ENCODE measurements at regions not wholly inside any gene's neighbourhood (a gene's known extent, or its start where the extent isn't known, plus 50 kb on each side); places are given as distances from the start of the nearest gene placed in this dataset.

DNA sequence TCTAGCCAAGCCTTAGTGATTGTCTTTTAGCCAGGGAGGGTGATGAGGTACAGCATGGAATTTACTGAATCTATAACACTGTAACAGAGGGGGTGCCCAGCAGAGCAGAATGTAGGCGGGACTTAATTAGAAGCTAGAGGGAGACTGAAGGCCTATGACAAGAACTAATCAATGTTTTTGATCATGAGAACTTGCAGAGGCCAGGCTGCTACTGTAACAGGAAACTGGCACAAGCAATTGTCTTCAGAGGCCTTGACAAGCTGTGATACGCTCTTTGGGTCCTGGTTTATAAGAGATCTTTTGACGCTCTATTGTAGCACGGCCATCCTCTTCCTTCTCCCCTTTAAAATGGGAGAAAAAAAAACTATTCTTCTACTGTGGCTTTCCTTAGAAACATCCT is 1297.3 kb downstream of the JRKL start:
- Histone ChIP-seq H3K36me3 (ENCODE audit: insufficient read depth) (no peaks in the 10 kb centered on the region), H3K79me2 (replicated peaks; ENCODE audit: insufficient read depth) (no peaks in the 10 kb centered on the region), H2AFZ (peak overlapping the region; percentile 65), H3K27ac (ENCODE audit: low read depth) (no peak overlapping the region), H4K20me1 (replicated peaks; ENCODE audit: insufficient read depth) (no peaks in the 10 kb centered on the region), H3K9me2 (ENCODE audit: insufficient read depth) (0 out of 2 replicates have a peak, but pooled peaks cover 4% of the 10 kb centered on the region), H3F3A (replicated peaks; ENCODE audit: low read depth) (no peaks in the 10 kb centered on the region), H3K4me1 (ENCODE audit: insufficient read depth) (peaks cover 6% of the 10 kb centered on the region; the same call in 1 of the 2 replicates), H3K27me3 (ENCODE audit: insufficient read depth) (no peaks in the 10 kb centered on the region), H3K4me3 (no peak overlapping the region), H3K4me2 (no peak overlapping the region)
- H3K4me3 Mint-ChIP-seq, result no peak overlapping the region
- H3K36me3 Mint-ChIP-seq (ENCODE audit: low read depth), result no peaks in the 10 kb centered on the region
- H3K4me1 Mint-ChIP-seq, result peaks cover 13% of the 10 kb centered on the region
- DNase-seq (ENCODE audit: low spot score) (peak; percentile 16), ATAC-seq (peak; percentile 47)
- no peaks in the 10 kb centered on the region for H3K9me3 Mint-ChIP-seq
- no peak overlapping the region for H3K27ac Mint-ChIP-seq
- H3K27me3 Mint-ChIP-seq (ENCODE audit: insufficient read depth, low read depth, poor library complexity), result peaks cover 6% of the 10 kb centered on the region
- TF ChIP-seq EZH2phosphoT487 (IDR thresholded peaks at IDR 0.05; ENCODE audit: unreplicated experiment), result no peak
- no peak for TF ChIP-seq CREB1 (CRISPR knock-in tag; IDR thresholded peaks at IDR 0.05; ENCODE audit: low read depth)
- TF ChIP-seq, protein P1, sequence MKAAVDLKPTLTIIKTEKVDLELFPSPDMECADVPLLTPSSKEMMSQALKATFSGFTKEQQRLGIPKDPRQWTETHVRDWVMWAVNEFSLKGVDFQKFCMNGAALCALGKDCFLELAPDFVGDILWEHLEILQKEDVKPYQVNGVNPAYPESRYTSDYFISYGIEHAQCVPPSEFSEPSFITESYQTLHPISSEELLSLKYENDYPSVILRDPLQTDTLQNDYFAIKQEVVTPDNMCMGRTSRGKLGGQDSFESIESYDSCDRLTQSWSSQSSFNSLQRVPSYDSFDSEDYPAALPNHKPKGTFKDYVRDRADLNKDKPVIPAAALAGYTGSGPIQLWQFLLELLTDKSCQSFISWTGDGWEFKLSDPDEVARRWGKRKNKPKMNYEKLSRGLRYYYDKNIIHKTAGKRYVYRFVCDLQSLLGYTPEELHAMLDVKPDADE (IDR thresholded peaks at IDR 0.05), result no peak
- TF ChIP-seq STAT1 (IDR thresholded peaks at IDR 0.05; ENCODE audit: unreplicated experiment), result no peak
- no peak for TF ChIP-seq ZNF331 (CRISPR knock-in tag; IDR thresholded peaks at IDR 0.05; ENCODE audit: low read depth)
- TF ChIP-seq NANOG (IDR thresholded peaks at IDR 0.05; ENCODE audit: borderline replicate concordance), result no peak
- no peak for TF ChIP-seq CTCF (conservative IDR thresholded peaks at IDR 0.05; ENCODE audit: low read depth in 2 of 2)
- no peak for TF ChIP-seq JUNB (IDR thresholded peaks at IDR 0.05; ENCODE audit: unreplicated experiment)
- TF ChIP-seq, protein P2, sequence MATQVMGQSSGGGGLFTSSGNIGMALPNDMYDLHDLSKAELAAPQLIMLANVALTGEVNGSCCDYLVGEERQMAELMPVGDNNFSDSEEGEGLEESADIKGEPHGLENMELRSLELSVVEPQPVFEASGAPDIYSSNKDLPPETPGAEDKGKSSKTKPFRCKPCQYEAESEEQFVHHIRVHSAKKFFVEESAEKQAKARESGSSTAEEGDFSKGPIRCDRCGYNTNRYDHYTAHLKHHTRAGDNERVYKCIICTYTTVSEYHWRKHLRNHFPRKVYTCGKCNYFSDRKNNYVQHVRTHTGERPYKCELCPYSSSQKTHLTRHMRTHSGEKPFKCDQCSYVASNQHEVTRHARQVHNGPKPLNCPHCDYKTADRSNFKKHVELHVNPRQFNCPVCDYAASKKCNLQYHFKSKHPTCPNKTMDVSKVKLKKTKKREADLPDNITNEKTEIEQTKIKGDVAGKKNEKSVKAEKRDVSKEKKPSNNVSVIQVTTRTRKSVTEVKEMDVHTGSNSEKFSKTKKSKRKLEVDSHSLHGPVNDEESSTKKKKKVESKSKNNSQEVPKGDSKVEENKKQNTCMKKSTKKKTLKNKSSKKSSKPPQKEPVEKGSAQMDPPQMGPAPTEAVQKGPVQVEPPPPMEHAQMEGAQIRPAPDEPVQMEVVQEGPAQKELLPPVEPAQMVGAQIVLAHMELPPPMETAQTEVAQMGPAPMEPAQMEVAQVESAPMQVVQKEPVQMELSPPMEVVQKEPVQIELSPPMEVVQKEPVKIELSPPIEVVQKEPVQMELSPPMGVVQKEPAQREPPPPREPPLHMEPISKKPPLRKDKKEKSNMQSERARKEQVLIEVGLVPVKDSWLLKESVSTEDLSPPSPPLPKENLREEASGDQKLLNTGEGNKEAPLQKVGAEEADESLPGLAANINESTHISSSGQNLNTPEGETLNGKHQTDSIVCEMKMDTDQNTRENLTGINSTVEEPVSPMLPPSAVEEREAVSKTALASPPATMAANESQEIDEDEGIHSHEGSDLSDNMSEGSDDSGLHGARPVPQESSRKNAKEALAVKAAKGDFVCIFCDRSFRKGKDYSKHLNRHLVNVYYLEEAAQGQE (IDR thresholded peaks at IDR 0.05; ENCODE audit: unreplicated experiment), result no peak
- no peak for TF ChIP-seq POLR2AphosphoS5 (IDR thresholded peaks at IDR 0.05; ENCODE audit: low read depth)

GRCh38 chr11:97691061-97691460 is 1301.2 kb downstream of the JRKL start:
- no peak overlapping the region for H3K4me2 ChIP-seq
- H3K27me3 ChIP-seq (ENCODE audit: insufficient read depth), result no peaks in the 10 kb centered on the region
- no peak overlapping the region for H3K27ac Mint-ChIP-seq
- TF ChIP-seq POLR2AphosphoS5 (IDR thresholded peaks at IDR 0.05; ENCODE audit: low read depth), result no peak
- TF ChIP-seq, protein P2 (IDR thresholded peaks at IDR 0.05; ENCODE audit: unreplicated experiment), result no peak
- TF ChIP-seq JUNB (IDR thresholded peaks at IDR 0.05; ENCODE audit: unreplicated experiment), result no peak
- no peak for TF ChIP-seq STAT1 (IDR thresholded peaks at IDR 0.05; ENCODE audit: unreplicated experiment)
- no peak for TF ChIP-seq NANOG (IDR thresholded peaks at IDR 0.05; ENCODE audit: borderline replicate concordance)
- TF ChIP-seq ZNF331 (CRISPR knock-in tag; IDR thresholded peaks at IDR 0.05; ENCODE audit: low read depth), result no peak
- TF ChIP-seq, protein P1 (IDR thresholded peaks at IDR 0.05), result no peak
- no peak for TF ChIP-seq EZH2phosphoT487 (IDR thresholded peaks at IDR 0.05; ENCODE audit: unreplicated experiment)
- no peak overlapping the region for H3K27ac ChIP-seq (ENCODE audit: low read depth)
- H3K36me3 Mint-ChIP-seq (ENCODE audit: low read depth), result no peaks in the 10 kb centered on the region; the same call in 1 of the 3 replicates
- H3K4me1 ChIP-seq (ENCODE audit: insufficient read depth), result peaks cover under 1% of the 10 kb centered on the region; the same call in 1 of the 2 replicates
- no peaks in the 10 kb centered on the region for H4K20me1 ChIP-seq (replicated peaks; ENCODE audit: insufficient read depth)
- H3K4me3 Mint-ChIP-seq, result no peak overlapping the region
- no peaks in the 10 kb centered on the region for H3K27me3 Mint-ChIP-seq (ENCODE audit: insufficient read depth, low read depth, poor library complexity)
- H3K36me3 ChIP-seq (ENCODE audit: insufficient read depth), result no peaks in the 10 kb centered on the region
- no peak for ATAC-seq
- H3F3A ChIP-seq (replicated peaks; ENCODE audit: low read depth), result no peaks in the 10 kb centered on the region
- no peak overlapping the region for H2AFZ ChIP-seq
- peaks cover 11% of the 10 kb centered on the region; the same call in 1 of the 3 replicates for H3K9me3 Mint-ChIP-seq
- H3K4me1 Mint-ChIP-seq, result peaks cover 8% of the 10 kb centered on the region
- no peak overlapping the region for H3K4me3 ChIP-seq
- H3K9me2 ChIP-seq (ENCODE audit: insufficient read depth), result no peaks in the 10 kb centered on the region
- H3K79me2 ChIP-seq (replicated peaks; ENCODE audit: insufficient read depth), result no peaks in the 10 kb centered on the region
- no peak for DNase-seq (ENCODE audit: low spot score)

Data from GM23338 (cell line).